H9 (cell line): ENCODE measurements at regions not wholly inside any gene's neighbourhood (a gene's known extent, or its start where the extent isn't known, plus 50 kb on each side); places are given as distances from the start of the nearest gene placed in this dataset.

Source experiments
- DNase-seq: peaks from one replicate; pipeline ENCODE4 v3.0.0-alpha.2; 2017
- H2AFZ ChIP-seq: one replicate; pipeline ENCODE4 v1.6.1; 2013; ENCODE audit warnings: mild to moderate bottlenecking, low read length, control low read depth, moderate library complexity
- H2AK5ac ChIP-seq: 2 replicates; pipeline ENCODE4 v1.6.1; 2013; ENCODE audit warnings: low read length, control low read depth, mixed read lengths; ENCODE audit not compliant: insufficient read length
- H2BK120ac ChIP-seq: one replicate; pipeline ENCODE4 v1.6.1; 2013; ENCODE audit warnings: low read depth, mild to moderate bottlenecking, low read length, control low read depth, inconsistent platforms; ENCODE audit not compliant: poor library complexity, severe bottlenecking
- H2BK12ac ChIP-seq: 2 replicates; pipeline ENCODE4 v1.6.1; 2013; ENCODE audit warnings: low read length, control low read depth, mixed read lengths, low read depth; ENCODE audit not compliant: insufficient read length
- H2BK15ac ChIP-seq: 2 replicates; pipeline ENCODE4 v1.6.1; 2013; ENCODE audit warnings: low read depth, low read length, control low read depth
- H2BK20ac ChIP-seq: one replicate; pipeline ENCODE4 v1.6.1; 2013; ENCODE audit warnings: low read depth, mild to moderate bottlenecking, low read length, control low read depth, inconsistent platforms; ENCODE audit not compliant: poor library complexity, severe bottlenecking
- H2BK5ac ChIP-seq: 2 replicates; pipeline ENCODE4 v1.6.1; 2013; ENCODE audit warnings: low read length, control low read depth, mixed read lengths; ENCODE audit not compliant: insufficient read length
- H3K14ac ChIP-seq: 2 replicates; pipeline ENCODE4 v1.6.1; 2013; ENCODE audit warnings: low read length, control low read depth; ENCODE audit not compliant: insufficient read depth
- H3K18ac ChIP-seq: 2 replicates; pipeline ENCODE4 v1.6.1; 2013; ENCODE audit warnings: low read depth, mild to moderate bottlenecking, mixed read lengths, low read length, control low read depth; ENCODE audit not compliant: insufficient read length
- H3K23ac ChIP-seq: 2 replicates; pipeline ENCODE4 v1.6.1; 2013; ENCODE audit warnings: low read length, control low read depth, mixed read lengths, low read depth; ENCODE audit not compliant: insufficient read length
- H3K23me2 ChIP-seq: 2 replicates; pipeline ENCODE4 v1.6.1; 2013; ENCODE audit warnings: low read depth, mild to moderate bottlenecking, mixed read lengths, low read length, control low read depth; ENCODE audit not compliant: insufficient read length, poor library complexity, severe bottlenecking
- H3K27ac ChIP-seq: 2 replicates; pipeline ENCODE4 v1.5.1; 2013; ENCODE audit warnings: low read length, control low read depth, mixed read lengths, low read depth; ENCODE audit not compliant: insufficient read length
- H3K27me3 ChIP-seq: 2 replicates; pipeline ENCODE4 v1.6.1; 2013; ENCODE audit warnings: low read length, control low read depth, inconsistent platforms; ENCODE audit not compliant: insufficient read depth
- H3K4ac ChIP-seq: 2 replicates; pipeline ENCODE4 v1.6.1; 2013; ENCODE audit warnings: low read depth, mild to moderate bottlenecking, control low read depth, inconsistent platforms, low read length, moderate library complexity
- H3K4me1 ChIP-seq: 2 replicates; pipeline ENCODE4 v1.6.1; 2013; ENCODE audit warnings: low read length, control low read depth, inconsistent platforms; ENCODE audit not compliant: insufficient read depth
- H3K4me2 ChIP-seq: 2 replicates; pipeline ENCODE4 v1.6.1; 2013; ENCODE audit warnings: low read length, control low read depth, mixed read lengths; ENCODE audit not compliant: insufficient read length, insufficient read depth
- H3K56ac ChIP-seq: 2 replicates; pipeline ENCODE4 v1.6.1; 2013; ENCODE audit warnings: low read depth, mild to moderate bottlenecking, mixed read lengths, low read length, control low read depth; ENCODE audit not compliant: insufficient read length
- H3K79me1 ChIP-seq: 2 replicates; pipeline ENCODE4 v1.6.1; 2013; ENCODE audit warnings: low read depth, mild to moderate bottlenecking, moderate library complexity, low read length, control low read depth, inconsistent platforms; ENCODE audit not compliant: insufficient read depth, poor library complexity, severe bottlenecking
- H3K79me2 ChIP-seq: 2 replicates; pipeline ENCODE4 v1.6.1; 2013; ENCODE audit warnings: low read length, control low read depth, inconsistent platforms; ENCODE audit not compliant: insufficient read depth
- H3K9ac ChIP-seq: 2 replicates; pipeline ENCODE4 v1.6.1; 2013; ENCODE audit warnings: low read length, control low read depth, mixed read lengths; ENCODE audit not compliant: insufficient read length; ENCODE audit errors: extremely low read depth
- H3K9me3 ChIP-seq: one replicate; pipeline ENCODE4 v1.6.1; 2013; ENCODE audit warnings: low read depth, low read length, inconsistent platforms; ENCODE audit not compliant: control insufficient read depth
- H3T11ph ChIP-seq: one replicate; pipeline ENCODE4 v1.6.1; 2013; ENCODE audit warnings: mild to moderate bottlenecking, low read length, control low read depth, inconsistent platforms
- H4K20me1 ChIP-seq: one replicate; pipeline ENCODE4 v1.6.1; 2013; ENCODE audit not compliant: control insufficient read depth, insufficient read length, insufficient read depth
- H4K5ac ChIP-seq: 2 replicates; pipeline ENCODE4 v1.6.1; 2013; ENCODE audit warnings: low read depth, mild to moderate bottlenecking, mixed read lengths, low read length, control low read depth; ENCODE audit not compliant: insufficient read length
- H4K8ac ChIP-seq: replicated peaks from 2 replicates; pipeline ENCODE4 v1.6.1; 2013; ENCODE audit warnings: low read length, control low read depth, mixed read lengths, low read depth; ENCODE audit not compliant: insufficient read length
- H4K91ac ChIP-seq: 2 replicates; pipeline ENCODE4 v1.6.1; 2013; ENCODE audit warnings: low read depth, mild to moderate bottlenecking, moderate library complexity, mixed read lengths, low read length, control low read depth; ENCODE audit not compliant: insufficient read length
- H3K27ac Mint-ChIP-seq, 3 experiments: 2 replicates in 2 of 3; 3 replicates in 1 of 3; pipeline ENCODE4 v1.8.0; 2020 to 2021; ENCODE audit warnings: mixed read lengths in 3 of 3, mild to moderate bottlenecking in 1 of 3, moderate library complexity in 1 of 3
- H3K27me3 Mint-ChIP-seq: 2 replicates; pipeline ENCODE4 v1.8.0; 2021; ENCODE audit warnings: low read depth, mild to moderate bottlenecking, moderate library complexity, mixed read lengths
- H3K36me3 Mint-ChIP-seq, 3 experiments: 2 replicates in 2 of 3; 3 replicates in 1 of 3; pipeline ENCODE4 v1.8.0; 2020 to 2021; ENCODE audit warnings: low read depth in 3 of 3, mixed read lengths in 3 of 3; ENCODE audit not compliant: insufficient read depth in 1 of 3
- H3K4me1 Mint-ChIP-seq, 2 experiments: 2 replicates each; pipeline ENCODE4 v1.8.0; 2020; ENCODE audit warnings: mixed read lengths in 2 of 2
- H3K4me3 Mint-ChIP-seq, 2 experiments: 2 replicates in 1 of 2; 3 replicates in 1 of 2; pipeline ENCODE4 v1.8.0; 2020 to 2021; ENCODE audit warnings: mild to moderate bottlenecking in 2 of 2, mixed read lengths in 2 of 2, moderate library complexity in 1 of 2
- H3K9me3 Mint-ChIP-seq, 2 experiments: 2 replicates in 1 of 2; 3 replicates in 1 of 2; pipeline ENCODE4 v1.8.0; 2020; ENCODE audit warnings: mild to moderate bottlenecking in 2 of 2, mixed read lengths in 2 of 2, moderate library complexity in 1 of 2
- CTCF ChIP-seq: fragments of 200-600 bp; sonication (generic); conservative IDR thresholded peaks from 3 replicates; pipeline ENCODE4 v1.8.0; 2021; ENCODE audit warnings: antibody characterized with exemption, mild to moderate bottlenecking
- WGBS: extraction: QIAGEN DNeasy Blood & Tissue Kit; methylation state at CpG from one replicate; pipeline ENCODE4 v1.1.7; 2013; ENCODE audit warnings: missing lambda C conversion rate, low lambda C conversion rate, mixed read lengths; ENCODE audit not compliant: insufficient read length; ENCODE audit errors: extremely low coverage; 5-methylcytosine and 5-hydroxymethylcytosine counted together

DNA sequence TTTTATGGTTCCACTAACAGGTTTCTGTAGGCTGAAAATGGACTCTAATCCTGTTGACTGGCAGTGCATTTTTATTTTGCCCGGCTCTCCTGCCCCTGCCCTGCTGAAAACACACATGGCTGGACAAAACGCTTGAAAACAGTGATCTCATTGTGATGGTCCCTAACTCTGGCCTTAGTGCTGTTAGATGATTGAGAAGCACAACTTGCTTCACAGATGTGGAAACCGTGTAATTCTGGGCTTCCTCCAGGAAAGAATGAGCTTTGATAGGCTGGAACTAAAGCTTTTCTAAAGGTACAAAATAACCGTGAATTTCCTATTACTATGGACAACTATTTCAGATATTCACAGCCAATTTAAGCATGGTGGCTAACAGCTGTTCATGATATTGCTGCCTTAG, 121.4 kb downstream of the VGLL3 start:
- Histone ChIP-seq H3K18ac (no peak overlapping the region), H3K27ac (no peak overlapping the region), H3K79me2 (no peaks in the 10 kb centered on the region), H3K23ac (no peak overlapping the region), H3K23me2 (no peaks in the 10 kb centered on the region), H3K27me3 (no peaks in the 10 kb centered on the region), H3K14ac (no peak overlapping the region), H4K8ac (no peak overlapping the region), H2BK120ac (no peak overlapping the region), H2BK5ac (no peak overlapping the region), H3K4me1 (no peaks in the 10 kb centered on the region), H3K9me3 (no peaks in the 10 kb centered on the region), H3K4me2 (no peak overlapping the region), H2BK12ac (no peak overlapping the region), H3K9ac (no peak overlapping the region), H3K56ac (no peak overlapping the region), H4K91ac (no peak overlapping the region), H2BK20ac (no peak overlapping the region), H2AK5ac (no peak overlapping the region), H3K79me1 (no peaks in the 10 kb centered on the region), H3T11ph (no peak overlapping the region), H3K4ac (no peak overlapping the region), H4K20me1 (no peaks in the 10 kb centered on the region), H4K5ac (no peak overlapping the region), H2AFZ (peak overlapping the region; percentile 73), H2BK15ac (no peak overlapping the region)
- Mint-ChIP-seq H3K9me3 (peaks cover 20 to 27% of the 10 kb centered on the region in 2 experiments), H3K36me3 (peaks cover 5 to 31% (median 19%) of the 10 kb centered on the region in 3 experiments), H3K4me3 (no peak overlapping the region), H3K4me1 (0 out of 4 replicates have a peak, but pooled peaks cover 0 to 3% of the 10 kb centered on the region in 2 experiments), H3K27ac (no peak overlapping the region), H3K27me3 (no peaks in the 10 kb centered on the region; the same call in 1 of the 2 replicates)
- TF ChIP-seq CTCF: no peak
- no peak for DNase-seq
- no CpG with 5 or more reads among the region's 4 CpGs for WGBS
